GM12873 (cell line): ENCODE measurements at regions not wholly inside any gene's neighbourhood (a gene's known extent, or its start where the extent isn't known, plus 50 kb on each side); places are given as distances from the start of the nearest gene placed in this dataset.

Source experiments
- TF ChIP-seq, protein P1 (sequence below): IDR thresholded peaks from 2 replicates; pipeline ENCODE4 v1.5.1; 2012; ENCODE audit warnings: low read depth, mild to moderate bottlenecking, moderate library complexity, low read length, control low read depth; ENCODE audit not compliant: insufficient read depth; ENCODE audit errors: missing control alignments

DNA sequence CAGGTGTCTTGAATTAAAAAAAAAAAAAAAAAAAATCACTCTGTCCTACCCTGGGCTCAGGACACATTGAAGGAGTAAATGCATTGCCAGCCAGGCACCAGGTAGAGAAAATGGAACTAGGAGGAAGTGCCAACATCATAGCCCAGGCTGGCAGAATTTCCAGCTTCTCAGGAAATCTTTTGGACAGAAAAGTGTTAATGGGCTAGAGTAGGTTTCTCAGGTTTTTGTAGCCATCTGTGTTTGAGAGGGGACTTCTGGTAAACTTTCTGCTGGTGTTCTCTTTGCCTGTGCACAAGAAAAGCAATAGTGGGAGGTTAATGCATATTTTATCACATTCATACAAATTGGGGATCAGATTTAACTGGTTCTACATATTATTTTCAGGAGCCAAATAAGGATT lies 678.3 kb upstream of the NRSN1 start:
- TF ChIP-seq, protein P1, sequence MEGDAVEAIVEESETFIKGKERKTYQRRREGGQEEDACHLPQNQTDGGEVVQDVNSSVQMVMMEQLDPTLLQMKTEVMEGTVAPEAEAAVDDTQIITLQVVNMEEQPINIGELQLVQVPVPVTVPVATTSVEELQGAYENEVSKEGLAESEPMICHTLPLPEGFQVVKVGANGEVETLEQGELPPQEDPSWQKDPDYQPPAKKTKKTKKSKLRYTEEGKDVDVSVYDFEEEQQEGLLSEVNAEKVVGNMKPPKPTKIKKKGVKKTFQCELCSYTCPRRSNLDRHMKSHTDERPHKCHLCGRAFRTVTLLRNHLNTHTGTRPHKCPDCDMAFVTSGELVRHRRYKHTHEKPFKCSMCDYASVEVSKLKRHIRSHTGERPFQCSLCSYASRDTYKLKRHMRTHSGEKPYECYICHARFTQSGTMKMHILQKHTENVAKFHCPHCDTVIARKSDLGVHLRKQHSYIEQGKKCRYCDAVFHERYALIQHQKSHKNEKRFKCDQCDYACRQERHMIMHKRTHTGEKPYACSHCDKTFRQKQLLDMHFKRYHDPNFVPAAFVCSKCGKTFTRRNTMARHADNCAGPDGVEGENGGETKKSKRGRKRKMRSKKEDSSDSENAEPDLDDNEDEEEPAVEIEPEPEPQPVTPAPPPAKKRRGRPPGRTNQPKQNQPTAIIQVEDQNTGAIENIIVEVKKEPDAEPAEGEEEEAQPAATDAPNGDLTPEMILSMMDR: no peak

DNA sequence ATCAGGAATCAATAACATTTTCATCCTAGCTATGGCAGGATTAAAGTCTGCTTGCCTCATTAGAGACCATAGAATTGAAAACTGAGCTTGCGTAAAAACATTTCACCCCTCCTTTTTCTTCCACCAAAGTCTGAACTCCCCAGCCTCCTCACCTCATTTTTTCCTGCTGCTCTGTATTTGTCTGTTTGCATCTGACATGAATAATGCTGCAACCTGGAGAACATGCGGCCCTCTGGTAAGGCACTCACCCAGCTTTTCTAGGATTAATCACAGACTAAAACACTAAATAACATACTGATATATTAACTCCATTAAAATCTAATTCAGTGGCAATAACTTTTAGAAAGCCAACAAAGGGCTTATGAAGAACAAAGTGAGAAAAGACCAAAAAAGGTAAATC lies 677.7 kb upstream of the NRSN1 start:
- TF ChIP-seq, protein P1: no peak

DNA sequence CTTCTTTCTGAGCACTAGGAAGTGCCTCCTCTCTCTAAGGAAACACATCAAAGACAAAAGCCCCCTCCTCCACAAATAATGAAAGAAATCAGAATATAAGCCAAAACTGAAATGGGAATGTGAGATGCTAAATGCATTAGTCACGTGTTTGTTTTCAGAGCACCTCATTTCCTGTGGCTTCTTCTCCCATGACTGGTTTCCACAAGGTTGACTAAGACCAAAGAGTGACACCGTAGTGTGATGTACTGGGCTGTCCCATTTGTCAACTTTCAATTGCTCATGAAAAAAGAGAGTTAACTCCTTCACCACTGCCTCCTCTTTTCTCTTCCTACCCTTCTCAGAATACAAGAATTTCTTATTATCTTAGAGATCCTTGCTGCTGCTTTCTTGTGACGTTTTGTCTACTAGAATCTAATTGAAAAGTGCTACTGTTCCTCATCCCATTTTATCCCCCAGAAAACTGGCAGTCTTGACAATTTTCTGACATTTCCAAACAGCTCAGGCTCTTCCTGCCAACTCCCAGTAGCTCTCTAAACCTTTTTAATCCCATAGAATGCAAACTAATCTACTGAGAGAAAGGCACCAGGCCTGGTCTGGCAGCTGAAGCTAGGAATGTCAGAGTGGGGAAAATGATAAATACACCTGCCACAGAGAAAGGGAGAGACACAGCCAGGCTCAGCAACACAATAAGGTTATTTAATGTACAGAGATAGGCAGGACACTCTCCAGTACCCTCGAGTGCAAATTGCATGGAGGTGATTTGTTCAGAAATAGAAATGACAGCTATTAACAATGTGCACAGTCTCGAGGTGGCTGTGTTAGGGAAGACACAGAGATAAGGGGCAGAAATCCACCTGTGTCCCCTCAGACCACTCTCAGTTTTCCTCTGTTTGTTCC lies 671.7 kb upstream of the NRSN1 start:
- TF ChIP-seq, protein P1: no peak

DNA sequence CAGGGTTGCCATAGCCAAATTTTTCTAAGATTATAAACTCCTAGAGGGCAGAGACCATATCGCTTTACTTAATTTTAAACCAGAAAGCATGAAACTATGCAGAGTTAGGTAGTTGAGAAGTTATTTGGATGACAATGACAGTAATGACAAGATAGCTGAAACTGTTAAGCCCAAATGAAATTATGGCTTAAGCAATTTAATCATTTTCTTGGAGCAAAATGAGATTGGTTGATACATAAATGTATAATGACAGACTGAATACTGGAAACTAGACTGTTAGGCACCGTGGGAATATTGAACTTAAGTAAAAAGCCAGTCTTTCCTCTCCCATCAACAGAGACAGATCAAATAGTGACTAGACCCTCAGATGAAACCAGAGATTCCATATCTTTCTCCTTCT lies 670.3 kb upstream of the NRSN1 start:
- TF ChIP-seq, protein P1: no peak

DNA sequence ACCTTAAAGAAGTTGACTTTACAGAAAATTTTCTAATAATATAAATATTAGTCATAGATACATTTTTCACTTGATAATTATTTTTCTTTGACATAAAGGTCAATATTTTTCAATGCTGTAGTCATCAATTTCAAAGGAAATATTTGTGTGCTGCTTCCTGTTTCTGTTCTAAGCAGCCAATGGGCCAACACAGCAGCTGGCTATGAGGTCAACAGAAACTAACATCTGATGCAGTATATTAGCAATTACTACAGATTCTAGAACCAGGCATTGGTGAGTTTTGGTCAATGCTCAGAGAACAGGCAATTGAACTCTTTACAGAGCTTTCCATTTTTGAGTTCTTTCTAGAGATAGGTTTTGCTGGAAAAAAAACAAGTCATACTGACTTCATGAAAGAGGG lies 669.6 kb upstream of the NRSN1 start:
- TF ChIP-seq, protein P1: no peak

DNA sequence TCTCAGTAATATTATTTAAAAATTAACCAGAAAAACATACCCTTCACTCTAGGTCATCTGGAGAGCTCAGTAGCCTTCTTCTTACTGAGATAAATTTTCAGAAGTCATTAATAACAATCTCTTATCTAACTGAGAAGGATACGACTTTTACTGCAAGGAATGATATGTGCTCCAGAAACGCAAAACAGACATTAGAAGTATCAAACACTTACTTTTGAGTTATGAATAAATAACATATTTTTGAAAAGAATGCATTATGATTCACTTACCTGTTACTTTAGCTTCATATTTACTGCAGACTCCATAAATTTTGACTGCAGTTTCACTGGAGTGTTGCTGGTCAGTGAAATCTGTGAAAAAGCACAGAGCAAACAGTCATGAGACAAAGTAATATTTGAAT lies 668.7 kb upstream of the NRSN1 start:
- TF ChIP-seq, protein P1: no peak

DNA sequence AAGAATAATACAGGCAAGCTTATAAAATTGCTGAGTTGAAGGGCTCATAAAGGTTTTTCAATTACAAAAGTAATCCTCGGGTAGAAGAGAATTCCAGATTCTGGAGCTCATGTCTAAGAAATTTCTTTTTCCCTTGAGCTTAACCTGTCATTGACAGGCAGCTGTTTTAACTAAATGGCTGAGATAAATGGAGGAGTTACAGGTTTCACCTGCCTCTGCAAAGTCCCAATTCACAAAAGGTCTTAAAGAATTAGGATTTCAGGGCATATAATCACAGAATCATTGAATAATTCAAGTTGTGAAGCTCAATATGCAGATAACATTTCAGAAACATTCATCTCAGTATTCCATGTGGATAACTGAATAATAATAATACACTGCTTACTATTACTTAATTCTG lies 660.1 kb upstream of the NRSN1 start:
- TF ChIP-seq, protein P1: no peak
